ENCODE measurements at regions not wholly inside any gene's neighbourhood (a gene's known extent, or its start where the extent isn't known, plus 50 kb on each side); places are given as distances from the start of the nearest gene placed in this dataset.

- no peak for DNase-seq
Measured at GRCh38 chr1:30038134-30039025, 685.0 kb downstream of the MATN1 start.

GRCh38 chr1:30037251-30038118 is 685.9 kb downstream of the MATN1 start:
- DNase-seq, result no peak

DNA sequence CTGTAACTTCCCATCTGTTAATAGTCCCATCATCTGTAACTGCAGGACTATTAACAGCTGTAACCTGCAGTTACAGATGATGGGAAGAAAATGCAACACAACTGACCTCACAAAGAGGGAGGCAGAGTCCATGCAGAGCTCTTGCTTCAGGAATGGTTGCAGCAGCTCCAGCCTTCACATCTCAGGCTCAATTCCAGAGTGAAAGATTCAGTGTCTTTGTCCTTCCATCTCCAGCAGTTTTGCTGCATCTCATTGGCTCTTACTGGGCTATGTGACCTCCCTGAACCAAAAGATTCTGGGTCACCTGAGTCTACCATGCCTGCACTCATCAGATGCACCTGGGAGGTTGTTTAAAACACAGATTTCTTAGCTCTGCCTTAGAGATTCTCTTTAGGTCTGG is 686.7 kb downstream of the MATN1 start:
- no peak for DNase-seq

- no peak for DNase-seq
Measured at GRCh38 chr1:30036229-30036547, 687.2 kb downstream of the MATN1 start.

DNA sequence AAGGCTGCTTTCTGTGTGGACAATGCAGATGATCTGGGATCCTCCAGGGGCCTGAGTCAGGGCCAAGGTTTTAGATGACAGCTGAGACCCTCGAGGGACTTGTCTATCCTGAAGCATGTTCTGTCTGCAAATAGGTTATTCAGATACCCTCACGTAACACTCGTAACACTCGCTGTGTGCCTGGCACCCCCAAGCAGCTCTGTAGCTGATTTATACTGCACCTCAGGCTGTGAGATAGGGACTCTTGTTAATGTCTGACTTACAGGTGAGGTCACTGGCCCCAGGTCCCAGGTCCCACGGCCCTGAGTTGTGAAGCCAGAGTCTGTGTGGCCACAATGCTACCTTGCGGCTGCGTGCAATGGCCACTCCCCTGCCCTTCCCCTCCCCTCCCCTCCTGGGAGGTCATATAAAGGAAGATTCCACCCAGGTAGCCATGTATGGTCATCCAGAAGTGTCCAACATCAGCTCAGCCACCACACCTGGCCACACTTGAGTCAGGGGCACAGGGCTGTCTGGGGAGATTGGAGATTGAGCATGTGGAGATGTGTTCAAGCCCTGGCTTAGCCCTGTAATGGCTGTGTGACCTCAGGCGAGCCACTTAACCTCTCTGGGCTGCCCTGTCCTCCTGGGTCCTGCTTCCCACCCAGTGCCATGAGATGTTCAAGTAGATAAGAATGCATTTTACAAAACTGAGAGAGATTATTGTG is 687.7 kb downstream of the MATN1 start:
- no peak for DNase-seq

- DNase-seq, result no peak
Measured at GRCh38 chr1:30034627-30035521, 688.5 kb downstream of the MATN1 start.

DNA sequence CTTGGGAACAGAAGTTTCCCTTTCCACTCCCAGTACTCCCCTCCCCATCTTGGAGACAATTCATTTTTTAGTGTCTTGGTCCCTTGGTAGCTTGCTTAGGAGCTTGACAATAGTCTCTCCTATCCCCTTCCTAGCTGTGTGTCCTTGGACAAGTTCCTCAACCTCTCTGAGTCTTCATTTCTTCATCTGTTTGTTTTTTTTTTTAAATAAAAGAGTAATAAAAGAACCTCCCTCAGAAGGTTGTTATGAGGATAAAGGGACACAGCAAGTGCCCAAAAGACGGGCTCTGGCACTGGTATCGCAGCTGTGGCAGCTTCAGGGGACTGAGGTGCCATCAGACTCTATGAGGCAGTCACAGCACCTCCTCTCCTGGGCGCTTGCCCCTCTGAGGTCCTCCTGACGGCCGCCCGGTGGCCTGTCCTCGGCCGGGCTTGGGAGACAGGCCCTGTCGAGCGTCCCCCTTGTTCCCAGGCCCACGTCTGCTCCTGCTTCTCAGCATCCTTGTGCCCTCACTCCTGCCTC is 689.2 kb downstream of the MATN1 start:
- no peak for DNase-seq

DNA sequence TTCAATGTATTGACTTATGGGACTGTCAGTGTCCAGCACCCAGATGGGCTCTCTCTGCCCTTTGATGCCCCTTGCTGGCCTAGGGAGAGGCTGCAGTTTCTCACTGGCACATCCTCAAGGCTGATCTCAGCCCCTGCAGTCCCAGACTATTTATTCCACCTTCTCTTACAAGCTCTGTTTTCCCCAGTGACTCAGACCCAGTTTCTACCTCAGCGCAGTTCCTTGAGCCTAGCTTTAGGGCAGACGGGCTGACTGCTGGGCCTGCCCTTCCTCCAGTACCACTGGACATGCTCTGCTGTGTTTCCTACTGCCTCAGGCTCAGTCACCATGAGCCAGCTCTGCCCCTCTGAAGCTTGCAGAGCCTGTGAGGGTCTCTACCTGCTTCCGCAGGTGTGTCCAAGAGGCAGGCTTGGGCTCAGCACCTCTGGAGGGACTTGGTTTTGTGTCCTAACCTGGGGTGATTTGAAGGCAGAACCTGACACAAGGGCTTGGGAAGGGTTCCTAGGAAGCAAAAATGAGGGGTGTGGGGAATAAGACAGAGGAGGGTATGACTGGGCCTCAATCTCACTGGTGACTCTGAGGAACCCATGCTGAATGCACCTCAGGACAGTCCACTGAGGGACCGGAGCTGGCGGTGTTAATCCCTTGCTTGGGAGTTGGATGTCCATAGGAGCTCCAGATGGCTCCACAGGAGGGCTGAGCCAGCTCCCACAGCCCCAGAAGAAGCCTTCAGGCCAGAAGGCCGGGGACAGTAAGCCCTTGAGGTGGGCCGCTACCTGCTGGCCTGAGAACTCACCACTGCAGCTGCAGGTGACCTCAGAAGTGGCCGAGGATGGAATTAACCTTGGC is 689.9 kb downstream of the MATN1 start:
- DNase-seq, result no peak

- DNase-seq, result no peak
Measured at GRCh38 chr1:30032302-30032701, 691.1 kb downstream of the MATN1 start.

DNA sequence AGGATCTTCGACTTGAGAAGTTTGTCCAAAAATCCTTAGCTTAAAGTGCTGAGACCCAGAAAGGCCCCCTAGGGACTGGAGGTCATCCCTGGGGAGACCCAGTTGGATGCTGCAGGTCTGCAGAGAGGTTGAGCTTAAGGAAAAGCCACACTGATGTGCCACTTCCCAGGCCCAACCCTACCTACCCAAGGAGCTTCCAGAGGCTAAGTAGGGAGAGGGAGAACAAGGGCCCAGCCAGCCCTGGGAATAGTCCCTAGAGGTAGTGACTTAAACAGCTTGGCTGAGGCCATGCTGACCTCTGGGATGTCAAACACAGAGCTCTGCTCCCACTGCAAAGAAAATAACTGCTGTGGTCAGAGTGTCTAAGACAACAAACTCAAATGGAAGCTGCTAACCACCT is 693.7 kb downstream of the MATN1 start:
- DNase-seq, result no peak

DNA sequence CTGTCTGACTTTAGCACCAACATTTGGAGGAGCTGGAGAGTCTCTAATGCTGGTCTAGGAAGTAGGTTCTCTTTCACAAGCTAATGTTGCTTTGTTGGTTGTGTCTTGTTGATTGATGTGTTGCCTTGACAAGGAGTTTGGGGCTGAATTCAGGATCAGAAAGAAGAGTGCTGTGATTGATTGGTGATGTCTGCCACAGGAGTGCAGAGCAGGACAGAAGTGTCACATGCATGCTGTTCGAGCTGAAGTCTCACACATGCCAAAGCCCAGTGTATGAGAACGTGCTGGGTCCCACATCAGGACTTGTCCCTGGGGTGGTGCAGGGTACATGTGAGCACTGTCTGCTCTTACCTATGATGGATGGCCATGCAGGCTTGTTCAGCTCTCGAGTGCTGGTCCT is 694.4 kb downstream of the MATN1 start:
- no peak for DNase-seq

- DNase-seq, result no peak
Measured at GRCh38 chr1:30028283-30028682, 695.1 kb downstream of the MATN1 start.

- no peak for DNase-seq
Measured at GRCh38 chr1:30027247-30027646, 696.1 kb downstream of the MATN1 start.

DNA sequence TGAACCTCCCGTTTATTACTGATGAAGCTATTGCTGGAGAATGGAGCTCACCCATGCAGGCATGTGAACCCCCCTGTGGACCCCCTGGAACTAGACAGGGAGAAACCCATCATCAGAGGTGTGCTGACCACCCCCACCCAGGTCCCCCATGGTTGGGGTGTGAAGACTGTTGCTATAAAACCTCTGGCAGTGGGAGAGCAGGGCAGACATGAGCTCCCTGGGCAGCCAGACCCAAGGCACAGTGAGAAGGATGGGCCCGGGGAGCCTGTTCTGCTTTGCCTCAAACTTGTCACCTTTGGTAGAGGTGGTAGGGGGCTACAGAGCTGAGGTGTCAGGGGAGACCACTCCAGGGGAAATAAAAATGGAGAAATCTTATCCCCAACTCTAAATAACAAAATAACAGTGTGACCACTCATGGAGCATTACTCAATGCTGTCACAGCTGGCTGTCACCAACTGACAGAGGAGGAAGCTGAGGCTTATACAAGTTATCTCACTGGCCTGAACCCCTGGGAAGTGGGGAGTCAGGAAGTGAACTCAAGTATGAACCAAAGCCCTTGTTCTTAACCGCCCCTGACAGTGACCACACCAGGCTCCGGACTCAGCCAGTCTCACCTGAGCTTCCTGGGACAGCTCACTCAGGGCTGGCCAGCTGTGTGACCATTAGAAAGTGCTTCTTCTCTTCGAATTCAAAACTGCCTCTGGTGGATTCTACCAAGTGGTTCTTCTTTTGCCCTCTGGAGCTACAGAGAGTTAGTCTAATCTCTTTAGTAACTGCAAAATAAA is 698.8 kb downstream of the MATN1 start:
- no peak for DNase-seq

DNA sequence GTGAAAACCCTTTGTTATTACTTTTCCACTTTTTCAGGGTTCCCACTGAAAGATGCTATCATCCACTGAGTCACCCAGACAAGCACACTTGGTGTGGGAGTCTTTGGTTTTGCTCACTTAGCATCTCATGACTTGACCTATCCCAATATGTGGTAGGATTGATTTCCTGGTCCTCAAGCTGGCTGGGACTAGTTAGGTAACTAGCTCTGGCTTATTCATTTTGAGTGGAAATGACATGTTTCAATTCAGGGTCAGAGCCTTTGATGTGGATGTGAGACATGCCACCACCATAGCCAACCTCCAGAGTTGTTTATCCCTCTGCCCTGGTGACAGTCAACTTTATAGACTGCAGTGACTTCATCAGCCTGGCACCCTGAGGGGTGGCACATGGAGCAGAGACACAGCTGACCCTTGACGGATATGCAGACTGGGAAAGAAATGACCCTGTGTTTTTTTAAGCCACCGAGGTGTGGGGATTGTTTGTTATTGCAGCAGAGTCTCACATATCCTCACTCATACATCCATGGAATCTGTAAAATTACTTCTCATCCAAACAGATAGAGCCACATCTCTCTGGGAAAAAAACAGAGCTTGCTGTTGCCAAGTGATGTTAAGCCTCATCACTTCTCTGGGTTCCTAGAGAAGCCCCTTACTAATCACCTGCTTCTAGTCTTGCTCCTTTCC is 699.9 kb downstream of the MATN1 start:
- no peak for DNase-seq

DNA sequence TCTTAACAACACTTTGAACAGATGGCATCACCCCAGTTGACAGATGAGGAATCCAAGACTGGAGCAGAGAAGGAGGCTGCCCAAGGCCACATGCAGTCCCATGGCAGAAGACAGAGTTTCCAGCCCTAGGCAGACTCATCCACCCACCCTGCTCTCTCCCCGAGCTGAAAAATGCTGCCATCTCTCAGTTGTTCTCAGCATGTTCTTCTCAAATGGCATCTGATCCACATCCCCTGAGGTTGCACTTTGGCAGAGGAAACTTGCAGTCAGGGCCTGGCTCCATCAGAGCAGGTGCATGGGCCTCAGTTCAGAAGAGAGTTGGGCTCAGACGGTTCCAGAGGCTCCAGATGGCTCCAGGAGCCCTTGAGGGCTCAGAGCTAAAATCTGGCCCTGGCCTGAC is 709.4 kb downstream of the MATN1 start:
- DNase-seq, result no peak

DNA sequence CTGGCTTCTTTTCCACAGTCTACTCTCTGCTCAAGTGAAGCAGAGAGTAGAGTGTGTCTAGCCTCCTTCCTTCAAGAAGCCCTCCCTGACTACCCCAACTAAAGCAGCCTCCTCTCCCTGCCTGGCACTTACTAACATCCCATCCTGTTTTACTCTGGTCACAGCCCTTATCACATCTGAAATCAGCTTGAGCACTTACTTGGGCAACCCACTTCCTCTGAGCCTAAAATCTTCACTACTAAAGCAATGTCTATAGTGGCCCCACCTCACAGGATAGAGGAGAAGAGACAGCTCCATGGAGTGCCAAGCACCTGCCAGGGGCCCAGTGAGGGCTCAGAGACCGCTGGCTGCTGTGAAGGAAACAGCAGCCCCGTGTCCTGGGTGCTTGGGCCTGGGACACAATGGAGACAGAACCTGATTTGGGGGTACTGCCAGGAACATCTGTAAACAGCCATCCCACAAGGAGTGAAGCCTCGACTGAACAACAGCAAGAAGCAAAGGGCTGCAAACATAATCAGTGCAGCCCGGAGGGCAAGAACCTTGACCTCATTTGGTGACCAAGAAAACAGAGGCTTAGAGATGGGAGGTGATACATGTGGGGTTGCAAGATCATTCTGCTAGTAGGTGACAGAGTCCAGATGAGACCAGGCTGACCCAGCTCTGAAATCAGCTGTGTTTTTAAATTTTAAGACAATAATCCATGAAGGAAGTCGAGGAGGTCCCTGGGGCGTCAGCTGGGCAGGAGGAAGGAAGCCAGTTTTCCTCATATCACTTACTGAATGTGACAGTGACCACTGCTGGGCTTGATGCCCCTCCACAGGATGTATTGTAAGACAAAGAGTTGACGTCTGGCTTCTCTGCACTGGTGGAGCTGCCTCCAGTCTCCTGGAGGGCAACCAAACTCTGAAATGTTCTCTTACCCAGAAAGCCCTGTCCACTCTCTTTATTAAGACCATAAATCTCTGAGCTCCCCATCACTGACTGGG is 710.6 kb downstream of the MATN1 start:
- no peak for DNase-seq

DNA sequence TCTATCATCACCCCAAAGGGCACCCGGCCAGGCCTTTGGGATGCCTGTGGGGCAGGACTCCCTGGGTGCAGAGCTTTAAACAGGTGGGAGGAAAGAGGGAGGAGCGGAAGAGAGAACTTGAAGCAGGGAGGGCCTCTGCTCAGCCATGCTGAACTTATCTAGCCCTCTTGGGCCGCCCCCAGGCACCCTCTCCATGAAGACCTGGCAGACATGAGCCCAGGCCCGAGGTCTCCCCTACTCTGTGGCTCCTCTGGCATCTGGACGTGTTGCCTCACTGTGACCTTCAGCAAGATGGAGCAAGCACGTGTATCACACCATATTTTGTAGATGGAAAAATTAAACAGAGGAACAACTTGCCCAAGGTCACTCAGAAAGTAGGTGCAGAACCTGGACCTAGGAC is 711.4 kb downstream of the MATN1 start:
- no peak for DNase-seq
